HG03575 (cell line): ENCODE measurements at regions not wholly inside any gene's neighbourhood (a gene's known extent, or its start where the extent isn't known, plus 50 kb on each side); places are given as distances from the start of the nearest gene placed in this dataset.

Experiments used
- ATAC-seq: cut with Tn5 transposase; IDR thresholded peaks from one replicate; pipeline ENCODE4 v1.9.1; 2021; ENCODE audit not compliant: unreplicated experiment, insufficient number of reproducible peaks, low FRiP score; ENCODE audit errors: extremely low read depth

DNA sequence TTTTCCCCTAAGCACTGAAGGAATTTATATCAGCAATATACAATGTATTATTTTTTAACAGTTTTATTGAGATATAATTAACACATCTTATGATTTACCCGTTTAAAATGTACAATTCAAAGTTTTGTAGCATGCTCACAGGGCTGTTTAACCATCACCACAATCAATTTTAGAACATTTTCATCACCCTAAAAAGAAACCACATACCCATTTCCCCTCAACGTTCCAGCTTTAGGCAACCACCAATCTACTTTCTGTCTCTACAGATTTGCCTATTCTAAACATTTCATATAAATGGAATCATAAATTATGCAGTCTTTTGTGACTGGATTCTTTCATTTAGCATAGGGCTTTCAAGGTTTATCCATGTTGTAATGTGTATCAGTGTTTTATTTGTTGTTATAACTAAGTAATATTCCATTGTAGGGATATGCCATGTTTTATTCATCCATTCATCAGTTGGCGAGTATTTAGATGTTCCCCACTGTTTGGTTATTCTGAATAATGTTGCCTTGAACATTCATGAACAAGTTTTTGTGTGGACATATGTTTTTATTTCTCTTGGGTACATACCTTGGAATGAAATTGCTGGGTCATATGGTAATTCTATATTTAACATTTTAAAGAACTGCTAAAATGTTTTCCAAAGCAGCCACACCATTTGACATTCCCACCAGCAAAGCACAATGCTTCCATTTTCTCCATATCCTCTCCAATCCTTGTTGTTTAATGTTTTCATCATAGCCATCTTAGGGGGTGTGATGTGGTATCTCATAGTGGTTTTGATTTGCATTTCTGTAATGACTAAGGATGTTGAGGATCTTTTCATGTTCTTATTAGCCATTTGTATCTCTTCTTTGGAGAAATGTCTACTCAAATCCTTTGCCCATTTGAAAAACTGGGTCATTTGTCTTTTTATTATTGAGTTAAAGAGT lies 188.5 kb downstream of the TM2D1 start:
- ATAC-seq = no peak

DNA sequence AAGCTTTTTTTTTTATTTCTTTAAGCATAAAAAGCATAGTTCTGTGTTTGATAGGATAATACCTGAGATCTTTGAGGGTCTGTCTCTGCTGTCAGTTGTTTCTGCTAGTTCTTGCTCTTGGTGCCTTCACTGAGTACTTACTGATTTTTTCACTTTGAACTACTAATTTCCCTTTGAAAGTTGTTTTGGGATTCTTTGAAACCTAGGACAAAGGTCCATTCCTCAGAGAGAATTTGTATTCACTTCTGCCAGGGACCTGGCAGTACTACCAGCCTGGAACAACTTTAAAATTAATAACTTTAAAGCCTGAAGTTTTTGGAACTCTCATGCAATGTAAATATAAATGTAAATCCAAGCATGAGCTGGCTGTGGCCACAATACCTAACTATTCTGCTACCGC lies 190.1 kb downstream of the TM2D1 start:
- ATAC-seq = no peak

DNA sequence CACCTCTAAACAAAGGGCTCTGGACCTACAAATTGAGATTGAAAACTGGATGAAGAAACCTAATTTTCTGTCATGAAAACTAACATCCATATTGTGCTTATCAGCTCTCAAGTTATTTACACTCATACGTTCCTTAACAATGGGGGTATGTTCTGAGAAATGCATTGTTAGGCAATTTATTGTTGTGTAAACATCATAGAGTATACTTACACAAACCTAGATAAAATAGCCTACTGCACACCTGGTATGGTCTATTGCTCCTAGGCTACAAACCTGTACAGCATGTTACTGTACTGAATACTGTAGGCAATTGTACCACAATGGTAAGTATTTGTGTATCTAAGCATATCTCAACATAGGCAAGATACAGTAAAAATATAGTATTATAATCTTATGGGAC lies 191.4 kb downstream of the TM2D1 start:
- ATAC-seq = no peak

DNA sequence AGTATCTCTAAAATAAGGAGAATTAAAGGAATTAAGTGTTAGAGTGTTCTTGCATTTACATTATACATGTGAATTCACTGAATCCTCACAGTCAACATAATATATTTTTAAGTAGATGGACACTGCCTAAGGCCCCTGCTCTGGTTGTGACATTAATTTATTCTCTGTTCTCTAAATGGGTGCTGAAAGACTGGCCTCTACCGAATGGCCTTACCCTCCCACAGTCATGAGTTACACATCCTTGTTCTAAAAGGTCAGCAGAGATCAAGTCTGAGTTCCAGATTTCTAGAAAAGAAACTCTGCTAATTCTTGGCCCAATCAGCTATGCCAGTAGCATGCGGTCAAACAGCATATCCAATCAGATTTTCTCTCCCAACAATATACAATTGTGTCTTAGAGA lies 193.2 kb downstream of the TM2D1 start:
- ATAC-seq = no peak

DNA sequence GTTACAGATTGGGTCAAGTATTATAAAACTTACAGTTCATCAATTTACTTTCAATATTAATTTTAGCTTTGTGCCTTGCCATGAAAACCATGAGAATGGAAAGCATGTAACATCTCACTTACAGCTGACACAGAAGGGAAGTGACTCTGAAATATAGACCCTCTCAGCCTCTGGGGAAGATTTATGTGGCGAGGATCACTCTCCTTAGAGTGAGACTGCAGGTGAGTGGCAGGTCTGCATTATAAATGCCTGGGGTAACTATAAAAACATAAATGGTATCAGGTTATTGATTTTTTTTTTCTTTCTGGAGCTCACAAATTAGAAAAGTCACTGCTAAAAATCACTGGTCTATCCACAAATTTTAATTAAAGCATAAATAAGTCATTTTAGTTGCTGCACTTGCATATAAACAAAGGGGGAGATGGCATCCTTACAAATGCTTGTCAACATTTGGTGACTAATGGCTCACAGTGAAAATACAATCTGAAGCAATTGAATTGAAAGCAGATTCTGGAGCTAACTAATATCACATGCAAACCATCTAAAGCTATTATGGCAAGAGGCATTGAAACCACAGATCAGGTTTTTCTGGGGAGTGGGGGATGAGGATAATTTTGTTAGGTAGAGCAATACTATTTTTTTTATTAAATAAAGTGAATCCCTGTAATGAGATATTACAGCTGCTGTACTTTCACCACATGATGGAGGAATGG lies 200.9 kb downstream of the TM2D1 start:
- no peak for ATAC-seq

DNA sequence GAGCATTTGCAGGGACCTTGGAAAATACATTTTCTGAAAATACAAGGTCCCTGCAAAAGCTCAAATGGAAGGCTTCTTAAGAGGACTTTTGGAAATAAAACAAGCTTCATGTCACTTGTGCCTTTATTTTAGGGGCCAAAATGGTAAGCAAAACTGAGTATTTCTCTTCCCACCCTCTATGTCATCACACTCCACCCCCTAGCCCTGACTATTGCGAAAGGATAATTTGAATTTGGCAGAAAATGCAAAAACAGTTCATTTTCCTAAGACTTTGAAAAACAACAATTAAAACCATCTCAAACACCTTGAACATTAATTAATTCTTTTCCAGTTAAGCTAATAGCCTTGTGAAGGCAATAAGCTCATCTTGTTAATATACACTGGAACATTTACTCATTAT lies 201.7 kb downstream of the TM2D1 start:
- ATAC-seq = no peak

- no peak for ATAC-seq
Observed at GRCh38 chr1:61520401-61520800, 204.5 kb downstream of the TM2D1 start.

- ATAC-seq = no peak
Observed at GRCh38 chr1:61519631-61520030, 205.3 kb downstream of the TM2D1 start.

DNA sequence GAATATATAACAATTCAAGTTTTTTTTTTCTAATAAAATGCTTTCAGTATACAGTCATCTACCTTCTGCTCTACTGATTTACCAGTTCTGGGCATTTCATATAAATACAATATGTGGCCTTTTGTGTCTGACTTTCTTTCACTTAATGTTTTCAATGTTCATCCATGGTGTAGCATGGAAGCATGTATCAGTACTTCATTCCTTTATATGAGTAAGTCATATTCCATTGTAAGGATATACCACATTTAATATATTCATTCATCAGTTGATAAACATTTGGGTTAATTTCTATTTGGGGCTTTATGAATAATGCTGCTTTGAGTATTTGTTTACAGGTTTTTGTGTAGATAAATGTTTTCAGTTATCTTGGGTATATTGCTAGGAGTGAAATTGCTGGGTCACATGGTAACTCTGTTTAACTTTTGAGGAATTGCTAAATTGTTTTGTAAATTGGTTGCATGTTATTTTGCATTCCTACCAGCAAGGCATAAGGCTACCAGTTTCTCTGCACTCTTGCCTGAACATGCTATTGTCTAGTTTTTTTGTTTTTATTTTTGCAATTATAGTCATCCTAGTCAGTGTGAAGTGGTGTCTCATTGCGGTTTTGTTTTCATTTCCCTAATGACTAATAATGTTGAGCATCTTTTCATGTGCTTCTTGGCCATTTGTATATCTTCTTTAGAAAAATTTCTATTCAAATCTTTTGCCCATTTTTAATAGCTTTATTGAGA lies 206.1 kb downstream of the TM2D1 start:
- ATAC-seq = peak; percentile 69

DNA sequence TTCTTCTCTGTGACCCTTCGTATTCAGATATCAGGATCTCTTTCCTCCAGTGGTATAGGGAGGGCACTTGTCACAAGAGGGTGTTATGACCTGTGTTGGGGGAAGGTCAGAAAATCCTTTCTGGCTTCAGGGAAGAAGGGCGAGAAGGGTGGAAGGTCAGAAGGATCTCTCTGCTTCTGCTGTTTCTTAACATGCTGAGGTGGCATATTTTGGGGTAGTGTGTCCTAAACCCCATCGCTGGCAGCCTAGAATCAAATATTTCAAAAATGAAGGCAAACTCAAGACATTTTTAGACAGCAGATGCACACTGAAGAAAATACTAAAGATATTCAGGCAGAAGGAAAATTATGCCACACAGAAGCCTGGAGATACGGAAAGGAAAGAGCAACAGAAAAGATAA lies 207.6 kb downstream of the TM2D1 start:
- no peak for ATAC-seq

DNA sequence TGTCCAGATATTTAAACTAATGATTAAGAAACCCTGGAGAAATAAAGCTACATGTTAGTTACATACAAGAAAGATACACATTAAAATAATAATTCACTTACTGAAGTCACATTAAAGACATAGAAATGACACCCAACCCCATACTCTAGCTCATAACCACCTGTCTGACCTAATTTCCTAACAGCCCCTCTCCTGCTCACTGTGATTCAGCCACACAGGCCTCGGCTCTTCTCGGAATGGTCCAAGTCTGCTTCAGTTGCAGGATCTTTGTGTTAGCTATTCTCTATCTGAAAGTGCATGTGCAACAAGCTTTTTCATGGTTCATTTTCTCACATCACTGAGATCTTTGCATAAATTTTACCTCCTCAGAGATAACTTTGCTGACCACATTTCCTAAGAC lies 209.8 kb downstream of the TM2D1 start:
- ATAC-seq = no peak
